ENCODE measurements at regions not wholly inside any gene's neighbourhood (a gene's known extent, or its start where the extent isn't known, plus 50 kb on each side); places are given as distances from the start of the nearest gene placed in this dataset.

DNA sequence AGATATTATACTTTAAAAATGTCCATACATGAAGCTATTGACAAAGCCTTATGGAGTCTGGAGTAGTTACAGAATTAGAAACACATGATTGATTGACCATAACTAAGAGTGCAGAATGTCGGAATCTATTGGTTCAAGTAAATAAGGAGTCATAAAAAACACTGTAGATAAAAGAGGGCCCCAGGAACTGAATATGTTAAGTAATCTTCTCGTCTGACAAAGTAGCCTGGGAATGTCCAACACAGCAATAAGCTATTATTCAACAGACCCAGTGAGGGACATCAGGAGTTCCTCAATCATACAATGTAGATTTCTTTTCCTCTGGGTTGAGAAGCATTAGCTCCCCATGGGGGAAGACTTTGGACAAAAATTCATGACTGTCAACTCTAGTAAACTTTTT is 782.0 kb downstream of the SUGCT start:
- TF ChIP-seq, protein P1, sequence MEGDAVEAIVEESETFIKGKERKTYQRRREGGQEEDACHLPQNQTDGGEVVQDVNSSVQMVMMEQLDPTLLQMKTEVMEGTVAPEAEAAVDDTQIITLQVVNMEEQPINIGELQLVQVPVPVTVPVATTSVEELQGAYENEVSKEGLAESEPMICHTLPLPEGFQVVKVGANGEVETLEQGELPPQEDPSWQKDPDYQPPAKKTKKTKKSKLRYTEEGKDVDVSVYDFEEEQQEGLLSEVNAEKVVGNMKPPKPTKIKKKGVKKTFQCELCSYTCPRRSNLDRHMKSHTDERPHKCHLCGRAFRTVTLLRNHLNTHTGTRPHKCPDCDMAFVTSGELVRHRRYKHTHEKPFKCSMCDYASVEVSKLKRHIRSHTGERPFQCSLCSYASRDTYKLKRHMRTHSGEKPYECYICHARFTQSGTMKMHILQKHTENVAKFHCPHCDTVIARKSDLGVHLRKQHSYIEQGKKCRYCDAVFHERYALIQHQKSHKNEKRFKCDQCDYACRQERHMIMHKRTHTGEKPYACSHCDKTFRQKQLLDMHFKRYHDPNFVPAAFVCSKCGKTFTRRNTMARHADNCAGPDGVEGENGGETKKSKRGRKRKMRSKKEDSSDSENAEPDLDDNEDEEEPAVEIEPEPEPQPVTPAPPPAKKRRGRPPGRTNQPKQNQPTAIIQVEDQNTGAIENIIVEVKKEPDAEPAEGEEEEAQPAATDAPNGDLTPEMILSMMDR (IDR thresholded peaks at IDR 0.05; ENCODE audit: low read depth, low read length), result no peak
- no peak for DNase-seq
- H3K4me1 ChIP-seq, result no peaks in the 10 kb centered on the region

GRCh38 chr7:40915071-40915470 is 780.3 kb downstream of the SUGCT start:
- Histone ChIP-seq H3K36me3 (no peaks in the 10 kb centered on the region), H3K27me3 (no peaks in the 10 kb centered on the region), H3K4me1 (no peaks in the 10 kb centered on the region), H3K4me3 (ENCODE audit: low read depth, low read length) (no peak overlapping the region), H3K9me3 (no peaks in the 10 kb centered on the region)
- TF ChIP-seq, protein P1 (IDR thresholded peaks at IDR 0.05; ENCODE audit: low read depth, low read length), result no peak
- no peak for DNase-seq

More for the DNA sequence above, 782.0 kb downstream of the SUGCT start:
- no peaks in the 10 kb centered on the region for H3K27me3 ChIP-seq
- H3K9me3 ChIP-seq, result no peaks in the 10 kb centered on the region
- H3K36me3 ChIP-seq, result no peaks in the 10 kb centered on the region
- no peak overlapping the region for H3K4me3 ChIP-seq (ENCODE audit: low read depth, low read length)
